RWPE1 (cell line): ENCODE measurements at regions not wholly inside any gene's neighbourhood (a gene's known extent, or its start where the extent isn't known, plus 50 kb on each side); places are given as distances from the start of the nearest gene placed in this dataset.
"Not testable (repeated sequence)": the region's sequence is repeated elsewhere in the genome, so short reads cannot be mapped to it uniquely, and the experiment has no call there.

ENCODE experiments used
- CTCF ChIA-PET: fragments of 350-600 bp; sonication (Branson Sonifier 250); formaldehyde crosslinking; extraction: SDS; loops from one replicate; lab custom pipeline; 2021; lab: Yijun Ruan, JAX
- POLR2A ChIA-PET: fragments of 400-600 bp; formaldehyde crosslinking; extraction: SDS; loops from one replicate; lab custom pipeline; 2020; ENCODE audit warnings: antibody characterized with exemption; ENCODE audit not compliant: low non-redundant PET; lab: Yijun Ruan, JAX
- DNase-seq: peaks from one replicate; pipeline ENCODE4 v3.0.0; 2012; ENCODE audit warnings: low spot score
- H3K27ac ChIP-seq: fragments of 450-650 bp; 2 replicates; pipeline ENCODE4 v1.5.1; 2017
- CTCF ChIP-seq: fragments of 450-650 bp; conservative IDR thresholded peaks from 2 replicates; pipeline ENCODE4 v1.5.1; 2017; ENCODE audit warnings: low read depth, mild to moderate bottlenecking

- CTCF ChIA-PET, H3K27ac ChIP-seq, POLR2A ChIA-PET, DNase-seq: not testable (repeated sequence)
Observed at GRCh38 chr1:228796945-228797344, 61.7 kb downstream of the RHOU start.

- ChIA-PET POLR2A (no interaction called here), CTCF (interaction anchor here (1.4 kb wide), 1 partner anchor 14 kb away, joined by 4 read pairs; no protein-coding TSS in a partner anchor)
- no peak for DNase-seq
- no peak overlapping the region for H3K27ac ChIP-seq
- TF ChIP-seq CTCF = no peak
Observed at GRCh38 chr1:228798035-228798434, 62.8 kb downstream of the RHOU start.

- POLR2A ChIA-PET = no interaction called here
- DNase-seq = no peak
- TF ChIP-seq CTCF = no peak
- CTCF ChIA-PET = interaction anchor here (1.4 kb wide), 1 partner anchor 15 kb away, joined by 4 read pairs; no protein-coding TSS in a partner anchor
- no peak overlapping the region for H3K27ac ChIP-seq
Observed at GRCh38 chr1:228798548-228798947, 63.3 kb downstream of the RHOU start.

GRCh38 chr1:228799924-228800323 is 64.6 kb downstream of the RHOU start:
- no peak for TF ChIP-seq CTCF
- CTCF ChIA-PET = no interaction called here
- no peak for DNase-seq
- POLR2A ChIA-PET = no interaction called here
- H3K27ac ChIP-seq = no peak overlapping the region

- H3K27ac ChIP-seq = no peak overlapping the region
- ChIA-PET POLR2A (no interaction called here), CTCF (no interaction called here)
- no peak for TF ChIP-seq CTCF
- no peak for DNase-seq
Observed at GRCh38 chr1:228801068-228801467, 65.8 kb downstream of the RHOU start.

- ChIA-PET POLR2A (interaction anchor here (0.6 kb wide), 1 partner anchor 97 kb away, joined by 3 read pairs; no protein-coding TSS in a partner anchor), CTCF (no interaction called here)
- no peak for TF ChIP-seq CTCF
- no peak overlapping the region for H3K27ac ChIP-seq
- DNase-seq = no peak
Observed at GRCh38 chr1:228802386-228803220, 67.3 kb downstream of the RHOU start.

- no peak overlapping the region for H3K27ac ChIP-seq
- TF ChIP-seq CTCF = no peak
- POLR2A ChIA-PET = no interaction called here
- DNase-seq = no peak
- CTCF ChIA-PET = no interaction called here
Observed at GRCh38 chr1:228803421-228803820, 68.1 kb downstream of the RHOU start.
